H1 (cell line): ENCODE measurements at regions not wholly inside any gene's neighbourhood (a gene's known extent, or its start where the extent isn't known, plus 50 kb on each side); places are given as distances from the start of the nearest gene placed in this dataset.

ENCODE experiments used
- BRCA1 ChIP-seq: IDR thresholded peaks from 2 replicates; pipeline ENCODE4 v1.6.1; 2012; ENCODE audit warnings: low read depth, low read length, improper control_type of control experiment
- CHD7 ChIP-seq: fragments of 300-600 bp; sonication (generic); IDR thresholded peaks from 2 replicates; pipeline ENCODE4 v1.7.1; 2012; ENCODE audit warnings: low read length, moderate library complexity, mild to moderate bottlenecking, inconsistent platforms; ENCODE audit not compliant: insufficient replicate concordance
- GABPA ChIP-seq: IDR thresholded peaks from 2 replicates; pipeline ENCODE4 v1.6.1; 2011; ENCODE audit warnings: mild to moderate bottlenecking, low read length, moderate library complexity, borderline replicate concordance; ENCODE audit not compliant: insufficient read depth
- HDAC2 ChIP-seq, 2 experiments: fragments of 300-600 bp in 1 of 2; sonication (generic) in 1 of 2; IDR thresholded peaks; 2 replicates each; pipeline ENCODE4 v1.6.1; 2011 to 2012; ENCODE audit warnings: low read depth in 2 of 2, low read length in 2 of 2, mild to moderate bottlenecking in 2 of 2, moderate library complexity in 2 of 2, borderline replicate concordance in 1 of 2, inconsistent platforms in 1 of 2
- JUN ChIP-seq: IDR thresholded peaks from 2 replicates; pipeline ENCODE4 v1.6.1; 2011; ENCODE audit warnings: low read depth, mild to moderate bottlenecking, improper control_type of control experiment, low read length
- KDM4A ChIP-seq: IDR thresholded peaks from one replicate; pipeline ENCODE4 v1.7.1; 2012; ENCODE audit warnings: low read depth, mild to moderate bottlenecking, moderate library complexity, low read length, inconsistent platforms; ENCODE audit not compliant: severe bottlenecking
- RXRA ChIP-seq: IDR thresholded peaks from 2 replicates; pipeline ENCODE4 v1.6.1; 2011; ENCODE audit warnings: low read depth, mild to moderate bottlenecking, low read length, moderate library complexity; ENCODE audit not compliant: insufficient read depth
- SAP30 ChIP-seq: fragments of 300-600 bp; sonication (generic); IDR thresholded peaks from 2 replicates; pipeline ENCODE4 v1.7.1; 2012; ENCODE audit warnings: low read length, moderate library complexity, mild to moderate bottlenecking, inconsistent platforms; ENCODE audit not compliant: insufficient read depth, insufficient replicate concordance
- SIX5 ChIP-seq: IDR thresholded peaks from 2 replicates; pipeline ENCODE4 v1.6.1; 2011; ENCODE audit warnings: mild to moderate bottlenecking, low read depth, low read length
- SP4 ChIP-seq: IDR thresholded peaks from 2 replicates; pipeline ENCODE4 v1.6.1; 2012; ENCODE audit warnings: low read length, inconsistent platforms
- SUZ12 ChIP-seq: fragments of 200-600 bp; sonication (generic); IDR thresholded peaks from 2 replicates; pipeline ENCODE4 v1.6.1; 2012; ENCODE audit warnings: mild to moderate bottlenecking, inconsistent platforms, low read length, moderate library complexity, mixed read lengths
- ZNF274 ChIP-seq: IDR thresholded peaks from 2 replicates; pipeline ENCODE4 v1.7.0; 2012; ENCODE audit warnings: low read length, borderline replicate concordance; ENCODE audit errors: extremely low read depth

- no peak for TF ChIP-seq CHD7
- no peak for TF ChIP-seq SUZ12
- no peak for TF ChIP-seq HDAC2 (IDR thresholded peaks at IDR 0.05; ENCODE audit: borderline replicate concordance in 1 of 2, low read depth in 2 of 2, low read length in 2 of 2)
- no peak for TF ChIP-seq RXRA
- TF ChIP-seq SIX5, result no peak
- no peak for TF ChIP-seq GABPA
- TF ChIP-seq SP4, result no peak
- no peak for TF ChIP-seq SAP30
- TF ChIP-seq ZNF274, result no peak
- no peak for TF ChIP-seq KDM4A
- no peak for TF ChIP-seq JUN
- TF ChIP-seq BRCA1, result no peak
Measured at GRCh38 chr18:42632801-42633200, 482.7 kb downstream of the RIT2 start (continued).
